GM18519 (cell line): ENCODE measurements at regions not wholly inside any gene's neighbourhood (a gene's known extent, or its start where the extent isn't known, plus 50 kb on each side); places are given as distances from the start of the nearest gene placed in this dataset.
"Not testable (repeated sequence)": the region's sequence is repeated elsewhere in the genome, so short reads cannot be mapped to it uniquely, and the experiment has no call there.

ENCODE experiments used
- ATAC-seq: cut with Tn5 transposase; IDR thresholded peaks from one replicate; pipeline ENCODE4 v1.9.1; 2021; ENCODE audit warnings: mild to moderate bottlenecking, moderate library complexity; ENCODE audit not compliant: unreplicated experiment, low FRiP score

DNA sequence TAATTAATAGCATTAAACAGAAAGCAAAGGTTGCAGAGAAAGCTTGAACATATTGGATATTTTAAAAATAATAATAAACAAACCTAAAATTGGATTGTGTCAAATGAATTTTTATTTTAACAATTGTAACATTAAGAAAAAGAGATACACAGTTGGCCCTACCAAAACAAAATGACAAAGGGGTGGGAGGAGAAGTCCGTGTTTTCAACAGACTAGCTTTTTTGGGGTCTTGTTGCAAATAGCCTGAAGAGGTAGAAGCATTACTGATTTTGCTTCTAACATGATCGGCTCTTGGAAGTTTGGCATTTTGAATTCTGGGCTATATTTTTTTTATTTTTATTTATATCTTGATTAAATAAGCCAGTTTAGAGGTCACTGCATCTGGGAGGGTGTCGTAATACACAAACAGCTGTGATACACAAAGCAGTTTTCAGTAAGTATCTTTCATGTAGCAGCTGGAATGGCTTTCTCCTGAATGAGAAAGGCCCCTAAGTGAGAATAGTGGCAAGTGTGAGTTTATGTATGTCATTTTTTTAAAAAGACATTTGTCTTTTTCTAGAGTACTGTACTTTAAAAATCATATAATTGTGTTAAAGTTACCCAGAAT is 85.5 kb upstream of the ZNF217 start:
- ATAC-seq, result no peak

DNA sequence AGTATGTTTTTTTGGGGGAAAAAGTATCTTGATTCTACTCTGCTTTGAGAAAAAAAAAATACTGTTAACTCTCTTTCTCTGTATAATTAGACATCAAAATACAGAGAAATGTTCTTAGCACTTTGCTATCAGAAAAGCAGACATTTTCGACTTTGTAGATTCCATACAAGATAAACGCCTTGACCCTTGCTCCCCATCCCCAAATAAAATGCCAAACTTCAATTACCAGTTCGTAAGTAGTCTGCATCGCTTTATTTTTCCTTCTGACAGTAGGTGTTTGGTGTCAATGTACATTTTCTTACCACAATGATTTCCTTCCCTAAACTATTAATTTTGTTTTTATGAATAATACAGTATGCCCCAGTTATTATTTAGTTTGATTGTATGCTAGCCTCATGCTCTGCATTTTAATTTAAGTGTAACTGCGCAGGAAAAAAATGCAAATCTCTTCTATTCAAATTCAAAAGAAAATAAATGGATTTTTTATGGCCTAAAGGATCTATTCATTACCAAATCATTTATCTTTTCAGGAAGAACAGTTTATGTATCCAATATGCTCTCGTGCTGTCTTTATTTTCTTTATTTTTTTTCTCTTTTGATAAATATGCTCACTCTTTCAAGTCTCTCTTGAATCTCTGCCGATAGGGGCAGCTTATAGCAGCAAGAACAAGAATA is 84.8 kb upstream of the ZNF217 start:
- no peak for ATAC-seq

DNA sequence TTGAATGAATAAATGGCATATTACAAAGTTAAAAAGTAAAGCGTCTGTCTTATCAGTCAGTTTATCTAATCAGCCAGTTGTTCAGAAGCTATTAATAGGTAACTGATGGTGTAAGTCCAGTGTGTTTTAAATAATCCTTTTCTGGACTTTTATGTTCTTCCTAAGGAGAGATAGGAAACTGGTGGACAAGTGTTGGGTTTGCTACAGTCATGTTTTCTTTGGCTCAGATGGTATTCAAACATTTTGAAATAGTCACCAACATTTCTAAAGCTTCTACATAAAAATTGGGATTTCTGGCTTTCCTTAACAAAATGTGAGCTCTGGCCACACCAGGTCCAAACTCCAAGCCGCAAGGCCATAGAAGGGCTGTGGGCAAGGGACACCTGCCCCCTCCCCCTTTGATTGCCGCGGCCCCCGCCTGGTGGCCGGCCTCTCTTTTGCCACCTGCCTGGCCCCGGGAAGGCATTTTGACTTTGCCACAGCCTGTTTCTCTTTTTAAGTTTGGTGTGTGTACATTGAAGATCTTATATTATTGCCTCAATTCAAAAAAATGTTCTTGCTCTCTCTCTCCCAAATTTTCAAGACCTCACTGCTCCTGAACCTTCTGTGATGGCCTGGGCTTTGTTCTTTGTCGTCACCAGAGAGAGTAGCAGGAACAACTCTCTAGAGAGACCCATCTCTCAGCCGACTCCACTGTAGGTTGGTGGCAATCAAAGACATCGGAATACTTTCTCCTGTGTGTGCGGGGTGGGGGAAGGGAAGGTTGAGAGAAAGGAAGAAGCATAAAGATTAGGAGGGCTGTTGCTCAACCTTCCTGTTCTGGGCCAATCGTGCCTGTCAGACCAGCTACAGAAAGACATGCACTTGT is 84.0 kb upstream of the ZNF217 start:
- no peak for ATAC-seq

DNA sequence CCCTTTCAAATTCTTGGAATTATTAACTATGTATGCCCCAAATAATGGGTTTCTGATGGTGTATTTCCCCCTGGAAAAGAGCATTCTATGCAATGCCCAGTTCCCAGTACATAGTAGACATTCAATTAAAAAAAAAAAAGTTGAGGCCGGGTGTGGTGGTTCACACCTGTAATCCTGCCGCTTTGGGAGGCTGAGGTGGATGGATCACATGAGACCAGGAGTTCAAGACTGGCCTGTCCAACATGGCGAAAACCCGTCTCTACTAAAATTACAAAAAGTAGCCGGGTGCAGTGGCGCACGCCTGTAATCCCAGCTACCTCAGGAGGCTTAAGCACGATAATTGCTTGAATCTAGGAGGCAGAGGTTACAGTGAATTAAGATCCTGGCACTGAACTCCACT is 83.3 kb upstream of the ZNF217 start:
- no peak for ATAC-seq

DNA sequence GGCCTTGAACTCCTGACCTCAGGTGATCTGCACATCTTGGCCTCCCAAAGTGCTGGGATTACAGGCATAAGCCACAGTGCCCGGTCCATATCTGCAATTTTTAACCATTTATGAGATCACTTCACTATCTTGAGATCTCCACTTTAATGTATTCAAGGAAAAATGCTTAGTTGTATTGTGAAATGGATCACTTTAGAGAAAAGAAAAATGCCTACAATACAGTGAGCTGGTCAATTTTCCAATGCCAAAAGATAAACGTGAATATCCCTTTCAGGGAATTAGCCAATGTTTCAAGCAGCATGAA is 82.8 kb upstream of the ZNF217 start:
- no peak for ATAC-seq

DNA sequence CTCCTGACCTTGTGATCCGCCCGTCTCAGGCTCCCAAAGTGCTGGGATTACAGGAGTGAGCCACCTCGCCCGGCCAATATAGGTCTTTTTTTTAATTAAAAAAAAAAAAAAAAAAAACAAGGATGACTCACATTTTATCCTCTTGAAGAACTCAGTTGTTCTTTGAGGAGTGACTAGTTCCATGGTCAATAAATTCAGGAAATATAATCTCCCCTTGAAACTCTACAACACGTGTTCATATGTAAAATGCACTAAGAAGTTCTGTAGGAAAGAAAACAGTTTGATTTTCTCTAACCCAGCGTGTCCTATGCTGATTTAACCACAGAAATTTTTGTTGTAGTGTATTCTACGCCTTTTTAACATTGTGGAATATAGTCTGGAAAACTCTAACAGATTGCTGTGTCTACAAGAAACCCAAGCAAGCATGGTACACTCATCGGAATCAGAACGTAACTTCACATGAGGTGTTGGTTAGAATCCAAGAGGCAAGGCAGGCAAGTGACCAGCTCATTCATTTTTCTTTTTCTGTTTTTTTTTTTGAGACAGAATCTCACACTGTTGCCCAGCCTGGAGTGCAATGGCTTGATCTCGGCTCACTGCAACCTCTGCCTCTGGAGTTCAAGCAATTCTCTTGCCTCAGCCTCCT is 79.0 kb upstream of the ZNF217 start:
- no peak for ATAC-seq

DNA sequence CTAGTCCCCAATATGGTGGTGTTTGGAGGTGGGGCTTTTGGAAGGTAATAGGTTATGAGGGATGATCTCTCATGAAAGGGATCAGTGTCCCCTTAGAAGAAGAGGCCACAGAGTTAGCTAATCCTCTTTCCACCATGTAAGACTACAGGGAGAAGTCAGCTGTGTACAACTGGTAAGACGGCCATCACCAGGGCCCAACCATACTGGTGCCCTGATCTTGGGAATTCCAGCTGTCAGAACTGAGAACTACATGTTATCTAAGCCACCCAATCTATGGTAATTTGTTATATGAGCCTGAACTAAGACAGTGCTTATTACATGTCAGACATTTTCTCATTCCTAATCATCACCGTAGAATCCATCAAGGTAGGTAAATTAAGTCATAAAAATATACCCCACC is 77.7 kb upstream of the ZNF217 start:
- ATAC-seq, result no peak

DNA sequence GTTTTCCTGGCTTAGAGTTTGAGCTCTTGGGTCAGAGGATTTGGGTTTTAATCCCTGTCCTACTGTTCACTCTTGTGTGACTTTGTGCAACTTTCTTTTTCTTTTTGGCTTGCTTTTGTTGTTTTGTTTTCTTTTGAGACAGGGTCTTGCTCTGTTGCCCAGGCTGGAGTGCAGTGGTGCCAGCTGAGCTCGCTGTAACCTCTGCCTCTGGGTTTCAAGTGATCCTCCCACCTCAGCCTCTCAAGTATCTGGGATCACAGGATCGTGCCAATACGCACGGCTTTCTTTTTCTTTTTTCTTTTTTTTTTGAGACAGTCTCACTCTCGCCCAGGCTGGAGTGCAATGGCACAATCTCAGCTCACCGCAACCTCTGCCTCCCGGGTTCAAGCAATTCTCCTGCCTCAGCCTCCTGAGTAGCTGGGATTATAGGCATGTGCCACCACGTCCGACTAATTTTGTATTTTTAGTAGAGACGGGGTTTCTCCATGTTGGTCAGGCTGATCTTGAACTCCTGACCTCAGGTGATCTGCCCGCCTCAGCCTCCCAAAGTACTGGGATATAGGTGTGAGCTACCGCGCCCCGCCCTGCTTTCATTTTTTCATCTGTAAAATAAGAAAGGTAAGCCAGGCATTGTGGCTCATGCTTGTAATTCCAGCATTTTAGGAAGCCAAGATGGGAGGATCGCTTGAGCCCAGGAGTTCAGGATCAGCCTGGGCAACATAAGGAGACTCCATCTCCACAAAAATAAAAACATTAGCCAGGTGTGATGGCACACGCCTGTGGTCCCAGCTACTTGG is 76.1 kb upstream of the ZNF217 start:
- not testable (repeated sequence) for ATAC-seq

DNA sequence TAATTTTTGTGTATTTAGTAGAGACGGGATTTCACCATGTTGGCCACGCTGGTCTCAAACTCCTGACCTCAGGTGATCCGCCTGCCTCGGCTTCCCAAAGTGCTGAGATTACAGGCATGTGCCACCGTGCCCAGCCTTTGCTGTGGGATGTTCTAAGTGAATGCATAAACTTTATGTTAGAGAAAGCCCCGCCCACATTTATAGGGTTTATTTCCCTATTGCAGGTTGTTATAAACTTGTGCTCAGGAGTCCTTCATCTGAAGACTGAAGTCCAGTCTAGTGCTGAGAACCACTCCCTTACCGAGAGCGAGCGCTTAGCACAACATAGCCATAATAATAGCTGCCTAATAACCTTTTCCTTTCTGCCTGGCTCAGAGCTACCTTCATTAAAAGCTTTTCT is 75.4 kb upstream of the ZNF217 start:
- no peak for ATAC-seq

DNA sequence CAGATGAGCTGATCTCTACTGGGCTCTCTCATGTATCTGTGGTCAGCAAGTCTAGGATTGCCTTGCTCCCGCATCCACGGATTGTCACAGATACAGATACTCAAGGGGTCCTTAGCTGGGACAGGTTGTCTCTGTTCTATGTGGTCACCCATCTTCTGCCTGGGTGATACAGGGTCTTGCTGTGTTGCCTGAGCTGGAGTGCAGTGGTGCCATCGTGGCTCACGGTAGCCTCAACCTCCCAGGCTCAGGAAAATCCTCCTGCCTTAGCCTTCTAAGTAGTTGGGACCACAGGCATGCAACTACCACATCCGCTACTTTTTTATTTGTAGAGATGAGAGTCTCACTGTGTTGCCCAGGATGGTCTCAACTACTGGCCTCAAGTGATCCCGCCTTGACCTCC is 72.5 kb upstream of the ZNF217 start:
- ATAC-seq, result no peak

DNA sequence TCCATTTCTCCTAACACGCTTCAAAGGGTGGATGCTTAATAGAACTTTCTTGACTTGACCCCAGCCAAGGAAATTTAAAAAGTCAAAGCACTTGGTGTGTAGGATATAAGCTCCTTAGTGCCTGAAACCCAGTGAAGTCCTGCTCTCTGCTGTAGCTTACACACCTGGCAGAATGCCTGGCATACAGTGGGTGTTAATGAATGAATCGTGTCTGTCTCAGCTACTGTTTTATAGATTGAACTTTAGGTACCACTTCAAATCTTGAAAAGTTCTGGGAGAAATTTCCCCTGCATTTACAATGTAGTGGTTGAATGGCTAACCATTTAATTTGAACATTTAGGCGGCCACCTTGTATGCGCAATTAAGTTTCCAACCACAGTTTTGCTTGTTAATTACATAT is 70.5 kb upstream of the ZNF217 start:
- ATAC-seq, result no peak

DNA sequence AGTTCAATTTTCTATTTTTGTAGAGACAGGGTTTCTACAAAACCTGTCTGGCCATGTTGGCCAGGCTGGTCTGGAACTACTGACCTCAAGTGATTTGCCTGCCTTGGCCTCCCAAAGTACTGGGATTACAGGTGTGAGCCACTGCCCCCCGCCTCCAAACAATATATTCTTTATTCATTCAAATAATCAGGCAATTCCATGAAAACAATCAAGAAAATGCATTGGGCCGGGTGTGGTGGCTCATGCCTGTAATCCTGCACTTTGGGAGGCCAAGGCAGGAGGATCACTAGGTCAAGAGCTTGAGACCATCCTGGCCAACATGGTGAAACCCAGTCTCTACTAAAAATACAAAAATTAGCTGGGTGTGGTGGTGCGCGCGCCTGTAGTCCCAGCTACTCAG is 69.9 kb upstream of the ZNF217 start:
- ATAC-seq, result not testable (repeated sequence)

DNA sequence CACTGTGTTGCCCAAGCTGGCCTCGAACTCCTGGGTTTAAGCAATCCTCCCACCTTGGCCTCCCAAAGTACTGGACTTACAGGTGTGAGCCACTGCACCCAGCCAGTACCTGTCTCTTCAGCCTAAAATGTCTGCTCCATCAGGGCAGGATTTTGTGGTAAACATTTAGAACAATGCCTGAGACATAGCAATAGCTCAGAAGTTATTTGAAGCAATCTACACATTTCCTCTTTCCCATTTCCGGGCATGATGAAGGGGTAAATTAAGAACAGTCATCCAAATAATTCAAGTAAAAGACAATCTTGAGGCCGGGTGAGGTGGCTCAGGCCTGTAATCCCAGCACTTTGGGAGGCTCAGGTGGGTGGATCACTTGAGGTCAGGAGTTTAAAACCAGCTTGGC is 69.0 kb upstream of the ZNF217 start:
- ATAC-seq, result no peak

DNA sequence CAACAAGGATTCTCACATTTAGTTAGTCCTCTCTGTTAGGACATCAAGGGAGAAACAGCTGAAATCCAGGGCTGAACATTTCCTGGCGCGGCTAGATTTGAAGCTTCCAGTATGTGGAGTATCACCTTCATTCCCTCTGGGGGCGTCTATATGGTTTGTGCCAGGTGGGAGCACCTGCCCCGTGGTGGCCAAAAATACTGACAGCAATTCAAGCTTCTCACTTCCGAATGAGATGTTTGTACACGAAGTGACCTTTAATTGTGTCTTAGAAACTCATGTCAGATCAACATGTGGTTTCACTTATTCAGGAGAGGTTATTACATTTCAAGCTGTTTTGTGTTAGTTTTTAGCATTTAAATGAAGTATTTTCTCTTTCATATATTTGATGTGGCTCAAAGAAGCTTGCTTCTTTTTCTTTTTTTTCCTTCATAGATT is 67.3 kb upstream of the ZNF217 start:
- ATAC-seq, result no peak

DNA sequence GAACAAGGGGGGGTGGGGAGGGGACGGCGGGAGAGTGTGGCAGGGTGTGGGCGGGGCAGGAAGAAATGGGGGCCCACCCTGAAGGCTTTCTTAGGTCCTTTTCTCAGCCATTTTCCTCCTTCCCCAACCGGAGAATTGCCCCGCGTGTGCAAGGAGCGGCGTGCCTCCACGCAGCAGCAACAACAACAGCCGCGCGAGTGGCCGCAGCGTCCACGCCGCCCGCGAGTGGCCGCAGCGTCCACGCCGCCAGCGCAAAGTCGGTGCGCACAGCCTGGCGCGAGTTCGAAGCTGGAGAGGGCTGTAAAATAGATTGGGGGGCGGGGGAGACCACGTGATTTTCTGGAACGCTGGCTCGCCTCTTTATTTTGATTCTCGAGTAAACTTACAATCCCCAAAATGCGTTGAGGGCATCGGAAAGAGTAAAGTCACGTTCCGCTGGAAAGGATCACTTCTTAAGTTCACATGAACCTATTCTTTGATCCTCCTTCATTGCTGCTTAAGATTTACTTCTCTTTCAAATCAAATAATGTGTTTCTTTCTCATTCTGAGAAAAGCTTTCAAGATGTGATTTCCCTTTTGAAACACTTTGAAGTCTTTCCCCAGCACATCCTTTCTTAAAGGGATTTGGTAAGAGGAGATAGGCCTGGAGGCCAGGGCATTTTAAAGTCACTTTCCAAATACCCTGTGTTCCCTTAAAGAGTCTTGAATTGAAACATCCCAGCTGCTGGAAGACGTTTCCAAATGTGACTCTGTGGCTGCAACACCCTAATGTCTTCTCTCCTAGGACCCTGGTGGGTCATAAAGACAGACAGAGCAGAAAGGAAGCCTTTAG is 66.7 kb upstream of the ZNF217 start:
- no peak for ATAC-seq

DNA sequence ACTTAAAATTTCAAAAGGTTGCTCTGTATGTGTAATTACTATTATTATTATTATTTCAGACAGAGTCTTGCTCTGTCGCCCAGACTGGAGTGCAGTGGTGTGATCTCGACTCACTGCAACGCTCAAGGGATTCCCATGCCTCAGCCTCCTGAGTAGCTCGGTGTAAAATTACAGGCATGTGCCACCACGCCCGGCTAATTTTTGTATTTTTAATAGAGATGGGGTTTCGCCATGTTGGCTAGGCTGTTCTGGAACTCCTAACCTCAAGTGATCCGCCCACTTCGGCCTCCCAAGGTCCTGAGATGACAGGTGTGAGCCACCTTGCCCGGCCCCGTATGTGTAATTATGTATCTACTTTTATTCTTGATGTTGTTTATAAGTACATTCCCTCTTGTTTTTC is 65.3 kb upstream of the ZNF217 start:
- ATAC-seq, result no peak

DNA sequence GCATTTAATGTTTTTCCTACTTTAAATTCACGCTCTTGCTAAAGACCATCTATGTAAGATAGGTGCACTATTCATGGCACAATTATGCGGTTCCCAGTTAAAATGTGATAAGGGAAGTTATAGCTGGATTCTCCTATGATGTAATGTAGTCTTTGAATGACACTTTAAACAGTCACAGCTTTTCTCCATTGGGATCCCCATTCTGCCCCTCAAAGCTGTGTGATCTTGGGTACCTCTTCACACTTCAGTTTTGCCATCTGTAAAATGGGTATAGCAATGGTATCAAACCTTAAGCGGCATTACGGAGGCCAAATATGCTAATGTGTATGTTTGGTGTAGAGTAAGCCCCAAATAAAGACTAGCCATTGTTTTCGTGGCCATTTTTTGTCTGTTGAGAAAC is 64.7 kb upstream of the ZNF217 start:
- ATAC-seq, result no peak

DNA sequence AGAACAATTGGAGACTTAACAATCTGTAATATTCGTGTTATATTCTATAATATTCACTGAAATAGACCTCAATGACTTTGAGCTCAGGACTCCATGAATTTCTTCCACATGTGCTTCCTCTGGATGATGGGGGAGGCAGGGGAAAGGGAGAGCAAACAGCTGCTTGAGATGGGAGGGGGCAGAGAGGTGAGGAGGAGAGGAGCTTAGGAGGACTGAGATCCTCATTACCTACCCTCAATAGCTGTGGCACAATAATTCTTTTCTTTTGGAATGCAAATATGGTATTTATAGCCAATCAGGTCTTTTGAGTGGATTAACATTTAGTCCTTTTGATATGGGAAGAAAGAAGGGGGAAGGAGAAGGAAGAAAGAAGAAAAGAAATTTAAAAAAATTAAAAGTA is 64.1 kb upstream of the ZNF217 start:
- ATAC-seq, result no peak

DNA sequence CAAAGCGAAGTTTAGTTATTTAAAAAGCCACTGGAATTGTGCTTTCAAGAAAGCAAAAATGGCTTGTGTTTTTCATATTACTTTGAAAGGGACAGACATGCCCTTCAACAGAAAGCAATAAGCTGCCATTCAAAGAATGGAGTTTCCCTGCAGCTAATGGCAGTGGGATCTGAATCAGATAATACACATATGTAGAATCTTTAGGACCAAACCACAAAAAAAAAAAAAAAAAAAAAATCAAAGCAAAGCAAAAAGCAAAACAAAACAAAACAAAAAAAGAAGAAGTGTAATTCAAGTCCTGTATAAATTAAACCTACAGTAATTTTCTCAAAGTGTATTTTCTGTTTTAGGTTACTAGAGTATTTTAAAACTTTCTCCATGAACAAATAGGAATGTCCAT is 63.6 kb upstream of the ZNF217 start:
- no peak for ATAC-seq
